EH (cell line): ENCODE measurements at regions not wholly inside any gene's neighbourhood (a gene's known extent, or its start where the extent isn't known, plus 50 kb on each side); places are given as distances from the start of the nearest gene placed in this dataset.

Experiments used
- DNase-seq: peaks from one replicate; pipeline ENCODE4 v3.0.0-alpha.2; 2015; ENCODE audit warnings: low read depth

DNA sequence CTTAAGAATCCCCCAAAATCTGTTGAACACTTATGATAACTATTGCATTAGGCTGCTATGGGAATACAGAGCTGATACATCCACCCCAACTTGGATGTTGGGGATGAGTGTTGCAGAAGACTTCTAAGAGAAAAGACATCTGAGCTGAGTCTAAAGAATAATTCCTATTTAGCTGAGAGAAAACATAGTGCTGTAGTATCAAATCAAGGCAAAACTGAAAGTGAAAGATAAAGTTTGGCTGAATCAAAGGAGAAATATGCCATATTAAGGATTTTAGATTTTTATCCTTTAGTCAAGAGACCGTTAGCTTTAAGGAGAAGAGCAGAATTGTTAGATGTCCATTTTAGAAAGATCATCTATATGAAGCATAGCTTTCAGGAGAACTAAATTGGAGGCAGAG lies 726.9 kb upstream of the PTBP2 start:
- DNase-seq: no peak

DNA sequence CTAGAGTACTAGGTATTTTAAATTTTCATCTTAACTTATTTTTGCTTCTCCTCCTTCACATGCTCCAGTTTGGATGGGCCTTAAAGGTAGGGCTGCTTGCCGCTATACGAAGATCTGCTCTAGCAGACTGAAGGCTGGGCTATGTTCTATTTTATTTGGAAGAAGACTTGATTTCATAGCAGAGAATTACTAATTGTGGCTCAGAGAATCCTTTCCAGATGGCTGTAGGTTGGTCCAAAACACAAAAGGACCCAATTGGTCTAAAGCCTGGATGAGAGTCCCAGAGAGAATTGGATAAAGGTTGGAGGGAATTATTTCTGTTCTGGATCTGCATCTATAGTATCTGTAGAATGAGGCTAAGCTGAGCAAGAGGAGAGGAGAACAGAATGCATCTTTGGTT lies 719.4 kb upstream of the PTBP2 start:
- DNase-seq: no peak

DNA sequence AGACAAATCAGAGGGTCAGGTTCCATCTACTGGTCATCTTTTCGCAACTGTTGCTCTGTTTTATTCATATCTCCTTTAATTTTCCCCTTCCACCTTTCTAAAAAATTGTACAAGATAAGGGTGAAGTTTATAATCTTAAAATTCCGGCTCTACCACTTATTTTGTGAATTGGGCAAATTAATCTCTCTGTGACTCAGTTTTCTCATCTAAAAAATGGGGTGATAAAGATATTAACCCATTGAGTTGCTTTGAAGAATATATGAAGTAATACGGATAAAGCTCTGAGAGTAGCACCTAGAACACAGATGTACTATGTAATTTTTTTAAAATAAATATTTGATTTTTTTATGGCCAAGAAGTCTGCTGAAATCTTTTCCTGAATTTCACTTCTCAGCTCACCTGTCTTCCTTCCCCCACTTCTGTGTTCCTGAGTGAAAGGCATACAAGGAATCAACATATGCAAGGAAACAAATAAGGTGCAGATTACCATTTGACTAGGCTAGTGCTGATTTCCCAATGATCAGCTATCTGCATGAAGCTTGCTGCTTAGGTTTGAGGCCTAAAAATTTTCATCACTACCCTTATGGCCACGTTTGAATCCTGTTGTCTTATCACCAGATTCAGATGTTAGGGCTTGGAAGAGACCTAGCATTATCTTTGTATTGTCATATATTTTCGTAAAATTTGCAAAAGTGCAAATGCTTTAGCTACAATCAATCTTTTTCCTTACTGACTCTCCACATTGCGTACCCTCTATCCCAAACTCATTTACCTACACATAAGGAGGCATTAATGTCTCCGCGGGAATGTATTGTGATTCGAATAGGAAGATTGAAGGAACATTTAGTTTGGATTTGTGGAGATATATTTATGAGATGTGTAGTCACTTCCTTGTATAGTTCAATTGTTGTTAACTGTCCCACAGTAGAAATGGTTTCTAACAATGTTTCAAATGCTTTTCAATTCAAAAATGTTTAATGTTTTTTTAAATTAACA lies 718.3 kb upstream of the PTBP2 start:
- no peak for DNase-seq

- no peak for DNase-seq
Measured at GRCh38 chr1:96009831-96010434, 711.7 kb upstream of the PTBP2 start.

GRCh38 chr1:96011606-96012005 lies 710.0 kb upstream of the PTBP2 start:
- no peak for DNase-seq

DNA sequence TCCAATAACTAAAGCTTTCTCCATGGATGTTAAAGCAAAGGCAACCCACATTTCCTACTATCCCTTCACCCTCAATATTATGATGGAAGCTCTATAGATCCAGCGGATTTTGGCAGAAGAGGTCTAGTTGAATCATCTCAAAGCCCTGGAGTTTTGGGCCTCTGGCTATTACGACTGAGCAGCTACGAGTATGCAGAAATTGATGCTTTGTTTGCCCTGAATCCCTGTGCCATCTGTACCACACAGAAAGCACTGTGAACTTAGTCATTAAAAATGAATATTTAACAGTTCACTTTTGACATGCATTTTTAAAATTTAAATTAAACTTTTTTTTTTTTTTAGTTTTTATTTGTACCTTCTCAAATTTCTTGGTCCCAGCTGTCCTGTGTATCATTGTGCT lies 705.4 kb upstream of the PTBP2 start:
- DNase-seq: no peak

- DNase-seq: no peak
Measured at GRCh38 chr1:96020378-96020777, 701.2 kb upstream of the PTBP2 start.

DNA sequence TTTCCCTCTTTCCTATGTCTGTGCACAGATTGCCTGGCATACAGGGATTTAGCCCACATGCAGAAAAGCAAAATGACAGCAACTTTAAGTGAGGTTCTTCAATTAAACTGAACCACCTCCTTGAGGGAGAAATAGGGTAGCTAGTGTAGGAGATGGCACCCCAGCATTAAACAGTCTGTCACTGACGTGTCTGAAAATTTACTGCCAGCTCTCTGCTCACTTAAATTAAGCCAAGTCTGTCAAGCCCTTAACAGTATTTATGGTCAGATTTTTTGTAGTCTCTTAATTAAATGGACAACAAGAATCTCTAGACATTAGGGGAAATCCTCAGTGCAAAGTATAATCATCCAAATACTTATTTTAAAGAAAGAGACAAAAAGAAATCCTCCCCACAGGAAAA lies 696.5 kb upstream of the PTBP2 start:
- DNase-seq: no peak

GRCh38 chr1:96028071-96028470 lies 693.5 kb upstream of the PTBP2 start:
- DNase-seq: no peak

DNA sequence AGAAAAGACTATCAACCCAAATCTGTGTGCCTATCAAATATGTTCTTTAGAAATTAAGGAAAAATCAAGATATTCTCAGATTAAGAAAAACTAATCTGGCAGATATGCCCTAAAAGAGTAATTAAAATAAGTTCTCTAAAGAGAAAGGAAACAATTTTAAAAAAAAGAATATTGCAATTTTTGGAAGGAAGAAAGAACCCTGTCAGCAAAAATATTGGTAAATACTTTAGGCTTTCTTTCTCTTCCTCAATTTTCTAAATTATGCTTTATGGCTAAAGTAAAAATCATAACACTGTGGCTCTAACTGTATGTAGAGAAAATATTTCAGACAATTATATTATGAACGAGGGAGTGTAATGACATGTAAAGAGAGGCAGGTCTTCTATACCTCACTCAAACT lies 691.3 kb upstream of the PTBP2 start:
- DNase-seq: no peak

DNA sequence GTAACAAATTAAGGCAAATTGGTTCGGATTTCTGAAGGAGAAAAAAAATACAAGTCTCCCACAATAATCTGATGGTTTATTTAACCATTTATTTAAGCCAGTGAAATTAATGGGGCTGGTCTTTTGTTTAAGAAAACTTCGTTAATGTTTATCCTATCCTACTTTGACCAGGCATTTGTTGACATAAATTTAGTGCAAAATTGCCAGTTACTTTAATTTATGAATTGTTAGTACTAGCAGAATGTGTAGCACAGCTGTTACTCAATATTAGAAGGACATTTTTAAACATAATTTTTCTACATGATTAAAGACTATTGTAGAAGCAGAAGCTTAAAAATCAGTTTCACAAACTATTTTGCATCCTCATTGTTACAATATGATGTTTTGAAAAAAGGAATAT lies 687.6 kb upstream of the PTBP2 start:
- DNase-seq: no peak

- DNase-seq: no peak
Measured at GRCh38 chr1:96036763-96037162, 684.8 kb upstream of the PTBP2 start.

DNA sequence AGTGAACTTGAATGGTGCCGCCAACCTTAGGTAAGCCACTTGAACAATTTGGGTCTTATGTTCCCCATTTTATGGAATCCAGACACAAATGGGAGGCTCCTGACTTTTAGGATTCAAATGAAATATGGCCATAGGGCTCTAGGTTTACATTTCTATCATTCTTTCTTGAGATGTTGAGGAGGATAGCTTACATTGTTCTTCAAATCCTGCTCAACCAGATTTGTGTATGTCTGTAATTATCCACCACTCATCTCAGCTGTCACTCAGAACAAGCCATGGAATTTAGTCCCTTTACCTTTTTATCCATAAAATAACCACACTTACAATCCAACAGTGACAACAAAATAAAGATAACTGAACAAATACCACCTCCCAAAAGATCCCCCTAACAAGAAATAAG lies 682.9 kb upstream of the PTBP2 start:
- DNase-seq: no peak

DNA sequence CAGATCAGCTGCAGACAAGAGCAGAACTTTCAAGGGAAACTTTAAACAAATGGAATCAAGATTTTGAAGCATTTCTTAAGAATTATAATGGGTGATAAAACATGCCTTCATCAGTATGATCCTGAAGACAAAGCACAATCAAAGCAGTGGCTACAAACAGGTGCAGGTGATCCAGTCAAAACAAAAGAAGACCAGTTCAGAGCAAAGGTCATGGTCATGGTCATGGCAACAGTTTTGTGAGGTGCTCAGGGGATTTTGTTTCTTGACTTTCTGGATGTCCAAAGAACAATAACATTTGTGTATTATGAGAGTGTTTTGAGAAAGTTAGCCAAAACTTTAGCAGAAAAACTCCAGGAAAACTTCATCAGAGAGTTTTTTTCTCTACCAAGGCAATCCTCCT lies 681.7 kb upstream of the PTBP2 start:
- no peak for DNase-seq

DNA sequence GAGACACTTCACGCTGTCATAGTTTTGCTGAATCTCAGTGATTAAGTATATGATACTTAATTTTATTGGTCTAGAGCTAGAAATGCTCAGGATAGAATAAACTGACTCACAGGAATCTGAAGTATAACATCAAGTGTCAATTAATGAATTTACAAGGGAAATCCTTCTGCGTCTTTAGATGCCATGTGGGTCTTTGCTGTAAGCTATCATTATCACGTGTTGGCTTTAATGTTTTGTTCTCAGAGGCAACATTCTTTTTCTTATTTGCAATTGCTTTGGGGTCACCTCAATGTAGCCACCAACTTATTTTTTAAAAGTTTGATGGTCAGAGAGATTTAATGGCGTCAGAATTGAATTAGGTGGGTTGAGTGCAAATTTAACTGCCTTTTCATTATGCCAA lies 680.1 kb upstream of the PTBP2 start:
- DNase-seq: no peak

DNA sequence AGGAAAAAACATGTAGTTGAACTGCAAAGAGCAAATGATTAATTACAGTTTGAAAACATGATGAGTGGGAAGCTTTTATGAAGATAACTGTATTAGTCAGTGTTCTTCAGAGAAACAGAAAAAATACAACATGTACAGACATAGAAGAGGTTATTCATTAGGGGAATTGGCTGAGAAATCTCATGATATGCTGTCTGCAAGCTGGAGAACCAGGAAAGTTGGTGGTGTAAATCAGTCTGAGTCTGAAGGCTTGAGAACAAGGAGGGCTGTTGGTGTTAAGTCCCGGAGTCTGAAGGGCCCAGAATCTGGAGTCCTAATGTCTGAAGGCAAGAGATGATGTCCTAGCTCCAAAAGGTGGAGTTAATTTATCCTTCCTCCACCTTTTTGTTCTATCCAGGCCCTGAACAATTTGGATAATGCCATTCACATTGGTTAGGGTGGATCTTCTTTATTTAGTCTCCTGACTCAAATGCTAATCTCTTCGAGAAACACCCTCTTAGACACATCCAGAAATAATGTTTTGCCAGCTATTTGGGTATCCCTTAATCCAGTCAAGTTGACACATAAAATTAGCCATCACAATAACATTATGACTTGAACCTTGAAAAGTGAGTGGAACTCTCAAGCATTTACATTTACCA lies 672.9 kb upstream of the PTBP2 start:
- no peak for DNase-seq

DNA sequence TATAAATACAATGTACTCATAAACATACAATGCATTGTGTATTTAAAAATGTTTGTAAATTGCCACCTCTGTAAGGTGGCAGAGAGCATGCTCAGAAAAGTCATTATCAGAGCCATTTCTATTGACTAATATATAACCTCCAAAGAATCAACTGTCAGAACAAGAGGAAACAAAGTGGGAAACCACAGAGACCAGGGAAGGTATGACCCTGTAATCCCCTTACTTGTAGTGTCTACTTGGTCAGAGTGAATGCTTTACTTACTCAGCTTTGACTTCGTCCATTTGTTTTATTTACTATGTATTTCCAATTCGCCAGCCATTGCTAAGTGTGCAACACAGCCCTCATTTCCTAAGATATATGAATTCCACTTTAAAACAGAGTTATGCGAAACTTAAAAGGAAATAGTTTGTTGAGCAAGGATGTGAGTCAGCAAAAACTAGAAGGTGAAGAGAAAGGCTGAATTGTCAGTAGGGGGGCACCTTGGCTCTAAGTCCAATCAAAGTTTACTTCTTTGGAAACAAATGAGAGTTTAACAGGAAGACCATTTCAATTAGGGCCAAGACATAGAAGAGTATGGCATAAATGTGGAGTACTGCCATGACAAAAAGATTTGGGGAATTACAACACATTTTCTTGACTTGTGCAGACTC lies 671.7 kb upstream of the PTBP2 start:
- no peak for DNase-seq

DNA sequence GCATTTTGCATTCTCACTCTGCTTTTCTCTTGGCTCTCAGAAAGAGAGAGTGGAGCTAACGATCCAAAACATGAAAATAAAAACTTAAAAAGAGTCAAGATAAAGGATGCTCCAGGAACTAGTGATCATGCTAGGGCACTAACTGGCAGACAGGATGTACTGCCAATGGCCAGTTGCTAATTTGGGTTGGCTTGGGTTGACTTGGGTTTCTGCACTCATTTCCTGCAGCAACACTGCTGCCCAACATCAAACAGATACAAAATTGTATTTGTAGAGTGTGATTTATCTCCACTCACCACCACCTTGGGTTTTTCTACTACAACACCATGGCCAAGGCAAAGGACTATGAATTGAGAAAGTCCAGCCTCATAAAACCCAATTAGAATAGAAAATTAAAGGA lies 662.3 kb upstream of the PTBP2 start:
- no peak for DNase-seq

DNA sequence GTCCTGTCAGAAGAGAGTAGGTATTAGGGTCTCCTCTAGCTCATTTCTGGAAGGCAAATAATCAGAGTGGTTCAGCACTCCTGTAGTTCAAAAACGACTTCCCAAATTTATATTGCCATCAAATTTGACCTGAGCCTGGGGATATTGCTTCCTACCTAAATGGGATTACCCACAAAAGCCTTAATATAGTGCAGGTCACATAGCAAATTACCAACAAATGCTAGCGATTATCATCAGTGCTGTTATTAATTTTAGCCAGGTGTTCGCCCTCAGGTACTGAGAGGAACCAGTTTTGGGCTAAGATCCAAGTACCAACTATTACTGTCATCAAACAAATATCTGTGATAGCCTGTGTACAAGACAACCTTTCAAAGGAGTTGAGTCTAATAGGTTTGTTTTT lies 661.8 kb upstream of the PTBP2 start:
- no peak for DNase-seq

GRCh38 chr1:96060621-96061020 lies 661.0 kb upstream of the PTBP2 start:
- no peak for DNase-seq

DNA sequence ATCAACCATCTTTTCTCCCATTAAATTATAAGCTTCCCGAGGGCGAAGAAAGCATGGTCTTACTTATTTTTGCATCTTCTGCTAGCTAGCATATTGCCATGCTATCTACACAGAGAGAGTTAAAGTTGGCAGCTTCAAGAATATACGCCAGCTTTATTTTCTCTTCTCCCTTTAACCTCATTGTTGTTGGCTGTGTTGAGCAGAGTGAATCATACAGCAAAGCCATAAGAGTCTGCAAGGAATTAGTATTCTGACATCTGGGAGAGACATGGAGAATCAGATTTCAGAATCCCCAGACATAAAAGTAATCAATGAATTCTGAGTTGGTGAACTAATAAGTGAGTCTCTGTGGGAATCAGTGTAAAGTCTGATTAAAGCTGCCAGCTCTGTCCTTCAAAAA lies 649.6 kb upstream of the PTBP2 start:
- DNase-seq: no peak

- no peak for DNase-seq
Measured at GRCh38 chr1:96073100-96073499, 648.5 kb upstream of the PTBP2 start.

DNA sequence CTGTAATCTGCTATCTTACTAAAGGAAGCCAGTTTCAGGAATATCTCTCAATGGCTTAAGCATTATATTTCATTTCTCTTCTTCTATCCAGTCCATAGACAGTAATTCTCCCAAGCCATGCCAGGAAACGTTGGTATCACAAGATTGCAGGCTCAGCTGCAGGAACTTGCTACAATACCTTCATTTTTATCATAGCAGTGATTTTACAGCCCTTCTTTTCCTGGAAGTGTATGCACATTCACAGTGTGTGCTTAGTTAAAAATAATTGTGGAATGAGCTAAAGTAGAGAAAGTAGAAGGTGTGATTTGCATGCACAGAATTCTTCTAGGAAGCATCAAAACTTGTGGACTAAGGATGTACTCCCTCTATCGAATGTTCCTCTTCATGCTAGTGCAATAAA lies 647.2 kb upstream of the PTBP2 start:
- no peak for DNase-seq
